ENCODE measurements at regions not wholly inside any gene's neighbourhood (a gene's known extent, or its start where the extent isn't known, plus 50 kb on each side); places are given as distances from the start of the nearest gene placed in this dataset.

DNA sequence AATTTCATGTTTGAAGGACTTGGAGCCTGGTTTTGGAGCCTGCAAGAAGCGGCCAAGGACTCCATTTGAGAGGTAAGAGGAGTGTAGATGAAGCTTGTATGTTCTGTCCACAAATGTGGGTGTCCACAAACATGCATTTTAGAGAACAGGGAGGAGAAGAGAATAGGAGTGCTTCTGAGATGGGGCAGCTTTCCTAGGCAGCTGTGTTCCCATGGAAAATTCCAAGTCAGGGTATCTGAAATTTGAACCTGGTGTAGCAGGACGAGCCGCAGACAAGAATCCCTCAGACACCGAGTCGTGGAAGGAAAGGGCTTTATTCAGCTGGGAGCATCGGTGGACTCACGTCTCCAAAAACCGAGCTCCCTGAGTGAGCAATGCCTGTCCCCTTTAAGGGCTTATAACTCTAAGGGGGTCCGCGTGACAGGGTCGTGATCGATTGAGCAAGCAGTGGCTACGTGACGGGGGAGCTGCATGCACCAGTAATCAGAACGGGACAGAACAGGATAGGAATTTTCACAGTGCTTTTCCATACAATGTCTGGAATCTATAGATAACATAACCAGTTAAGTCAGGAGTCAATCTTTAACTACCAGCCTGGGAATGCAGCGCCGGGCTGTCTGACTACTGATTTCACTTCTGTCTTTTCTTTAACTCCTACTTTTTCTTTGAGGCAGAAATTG is 71.4 kb upstream of the WDR72 start (continued):
- no peak for TF ChIP-seq NFYB (CRISPR knock-in tag; conservative IDR thresholded peaks at IDR 0.05; ENCODE audit: low read depth)
- TF ChIP-seq ATF1 (CRISPR knock-in tag; IDR thresholded peaks at IDR 0.05), result no peak
- no peak for TF ChIP-seq MAX (CRISPR knock-in tag; IDR thresholded peaks at IDR 0.05)
- TF ChIP-seq E2F1 (CRISPR knock-in tag; IDR thresholded peaks at IDR 0.05), result no peak
- TF ChIP-seq GABPB1 (CRISPR knock-in tag; IDR thresholded peaks at IDR 0.05), result no peak
- TF ChIP-seq ZNF396 (CRISPR knock-in tag; IDR thresholded peaks at IDR 0.05; ENCODE audit: borderline replicate concordance), result no peak

DNA sequence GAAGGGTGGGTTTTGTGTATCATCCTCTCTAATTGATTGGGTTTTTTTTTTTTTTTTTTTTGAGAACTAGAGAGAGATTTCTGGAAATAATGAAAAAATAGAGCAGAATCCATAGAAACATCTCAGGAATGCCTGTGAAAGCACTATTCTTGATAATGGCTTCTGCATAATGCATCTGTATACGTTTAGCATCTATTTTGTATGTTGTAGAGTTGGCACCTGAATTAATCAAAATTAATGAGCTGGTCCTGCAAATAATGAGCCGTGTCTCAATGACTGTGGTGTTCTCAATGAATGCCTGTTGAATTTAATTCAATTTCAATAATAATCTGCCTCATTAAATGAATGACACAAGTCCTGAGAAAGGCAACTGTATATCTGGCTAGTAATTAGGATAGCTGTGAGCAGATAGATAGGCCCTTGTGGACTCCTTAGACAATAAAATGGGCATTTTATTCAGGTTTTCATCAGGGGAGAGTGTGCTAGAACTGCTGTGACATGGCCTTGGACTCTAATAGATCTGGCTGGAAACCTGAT is 70.5 kb upstream of the WDR72 start:
- no peak for DNase-seq (ENCODE audit: low spot score)
- ChIA-PET POLR2A (interaction anchor here (0.7 kb wide), 1 partner anchor 22 kb away, joined by 6 read pairs; no protein-coding TSS in a partner anchor), CTCF (no interaction called here)
- H3K27ac Mint-ChIP-seq, result no peak overlapping the region
- peaks cover 25% of the 10 kb centered on the region for H3K9me3 Mint-ChIP-seq
- no peak for TF ChIP-seq NFE2L1 (CRISPR knock-in tag; IDR thresholded peaks at IDR 0.05)
- TF ChIP-seq CREM (CRISPR knock-in tag; IDR thresholded peaks at IDR 0.05), result no peak
- no peak for TF ChIP-seq TEAD4 (CRISPR knock-in tag; IDR thresholded peaks at IDR 0.05)
- TF ChIP-seq, protein P1, sequence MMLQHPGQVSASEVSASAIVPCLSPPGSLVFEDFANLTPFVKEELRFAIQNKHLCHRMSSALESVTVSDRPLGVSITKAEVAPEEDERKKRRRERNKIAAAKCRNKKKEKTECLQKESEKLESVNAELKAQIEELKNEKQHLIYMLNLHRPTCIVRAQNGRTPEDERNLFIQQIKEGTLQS (CRISPR knock-in tag; conservative IDR thresholded peaks at IDR 0.05), result no peak
- no peak for TF ChIP-seq PRRX2 (CRISPR knock-in tag; IDR thresholded peaks at IDR 0.05)
- no peak for TF ChIP-seq NR2C2 (CRISPR knock-in tag; IDR thresholded peaks at IDR 0.05)
- no peak for TF ChIP-seq ATF2 (CRISPR knock-in tag; IDR thresholded peaks at IDR 0.05; ENCODE audit: borderline replicate concordance, low read depth)
- no peak for TF ChIP-seq FOXJ3 (CRISPR knock-in tag; IDR thresholded peaks at IDR 0.05; ENCODE audit: borderline replicate concordance)
- TF ChIP-seq KAT7 (CRISPR knock-in tag; IDR thresholded peaks at IDR 0.05; ENCODE audit: borderline replicate concordance), result no peak
- TF ChIP-seq OVOL2 (CRISPR knock-in tag; IDR thresholded peaks at IDR 0.05; ENCODE audit: borderline replicate concordance), result no peak
- TF ChIP-seq ELF4 (CRISPR knock-in tag; IDR thresholded peaks at IDR 0.05; ENCODE audit: low read depth), result no peak
- TF ChIP-seq SMAD3 (CRISPR knock-in tag; IDR thresholded peaks at IDR 0.05; ENCODE audit: borderline replicate concordance), result no peak
- H3K36me3 Mint-ChIP-seq, result peaks cover 9% of the 10 kb centered on the region
- 0 out of 2 replicates have a peak, but pooled peaks cover 3% of the 10 kb centered on the region for H3K27me3 Mint-ChIP-seq (ENCODE audit: low read depth)
- H3K4me1 Mint-ChIP-seq, result peaks cover 36% of the 10 kb centered on the region
- no peak for ATAC-seq
- H3K4me3 Mint-ChIP-seq, result no peak overlapping the region

GRCh38 chr15:53829471-53829870 is 70.0 kb upstream of the WDR72 start:
- Mint-ChIP-seq H3K9me3 (peaks cover 31% of the 10 kb centered on the region), H3K36me3 (peaks cover 14% of the 10 kb centered on the region), H3K27me3 (ENCODE audit: low read depth) (0 out of 2 replicates have a peak, but pooled peaks cover 3% of the 10 kb centered on the region), H3K4me3 (no peak overlapping the region), H3K27ac (no peak overlapping the region), H3K4me1 (peaks cover 36% of the 10 kb centered on the region)
- ChIA-PET POLR2A (no interaction called here), CTCF (no interaction called here)
- ATAC-seq, result no peak
- no peak for TF ChIP-seq ZNF232 (CRISPR knock-in tag; IDR thresholded peaks at IDR 0.05)
- no peak for TF ChIP-seq TEAD1 (CRISPR knock-in tag; IDR thresholded peaks at IDR 0.05)
- TF ChIP-seq RORB (CRISPR knock-in tag; IDR thresholded peaks at IDR 0.05), result no peak
- no peak for DNase-seq (ENCODE audit: low spot score)

Measured in WTC11 (cell line).